ENCODE measurements at regions not wholly inside any gene's neighbourhood (a gene's known extent, or its start where the extent isn't known, plus 50 kb on each side); places are given as distances from the start of the nearest gene placed in this dataset.

DNA sequence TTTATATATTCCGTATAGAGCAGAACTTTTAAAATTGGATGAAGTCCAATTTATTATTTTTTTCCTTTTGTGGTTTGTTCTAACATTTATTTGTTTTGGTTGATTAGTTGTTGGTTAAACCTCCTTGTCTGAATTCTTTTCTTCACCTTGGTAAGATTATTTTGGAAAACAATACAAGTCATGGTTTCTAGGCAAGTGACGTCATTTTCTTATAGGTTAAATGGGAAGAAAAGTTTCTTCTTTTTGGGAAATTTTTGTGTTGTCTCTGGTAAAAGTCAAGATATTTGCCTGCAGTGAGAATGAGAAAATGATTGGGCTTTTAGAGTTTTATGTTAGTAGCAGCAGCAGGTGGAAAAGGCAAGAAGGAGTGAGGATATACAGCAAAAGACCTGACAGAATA, 197.9 kb downstream of the OTOR start:
- no peak for DNase-seq (ENCODE audit: low spot score)

DNA sequence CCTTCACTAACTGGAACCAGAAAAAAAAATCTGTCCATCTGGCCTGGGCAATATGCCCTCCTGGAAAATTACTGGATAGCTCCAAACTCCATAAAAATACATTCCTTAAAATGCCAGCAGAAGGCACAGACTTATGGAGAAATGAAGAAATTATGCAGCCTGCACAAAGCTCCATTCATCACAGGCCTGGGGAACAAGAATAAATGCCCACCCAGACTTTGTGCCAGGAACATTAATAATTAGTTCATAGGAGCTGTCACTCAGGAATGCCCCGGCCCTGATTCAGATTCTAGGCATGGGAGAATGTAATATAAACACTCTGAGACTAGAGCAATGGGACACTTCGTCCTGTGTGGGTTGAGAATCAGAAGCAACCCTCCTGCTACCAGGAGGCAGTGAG, 199.3 kb downstream of the OTOR start:
- DNase-seq (ENCODE audit: low spot score) = no peak

DNA sequence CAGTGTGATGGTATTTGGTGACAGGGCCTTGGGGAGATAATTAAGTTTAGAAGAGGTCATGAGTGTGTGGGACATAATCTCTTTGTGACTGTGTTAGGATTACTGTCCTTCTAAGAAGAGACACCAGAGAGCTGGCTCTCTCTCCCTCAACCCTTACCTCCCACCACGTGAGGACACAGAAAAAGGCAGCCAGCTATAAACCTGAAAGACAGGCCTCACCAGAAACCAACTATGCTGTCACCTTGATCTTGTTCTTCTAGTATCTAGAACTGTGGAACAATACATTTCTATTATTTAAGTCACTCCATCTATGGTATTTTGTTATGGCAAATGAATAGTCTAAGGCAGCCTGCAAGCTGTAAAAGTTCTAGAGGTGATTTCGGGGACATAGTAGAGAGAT, 203.7 kb downstream of the OTOR start:
- no peak for DNase-seq (ENCODE audit: low spot score)

DNA sequence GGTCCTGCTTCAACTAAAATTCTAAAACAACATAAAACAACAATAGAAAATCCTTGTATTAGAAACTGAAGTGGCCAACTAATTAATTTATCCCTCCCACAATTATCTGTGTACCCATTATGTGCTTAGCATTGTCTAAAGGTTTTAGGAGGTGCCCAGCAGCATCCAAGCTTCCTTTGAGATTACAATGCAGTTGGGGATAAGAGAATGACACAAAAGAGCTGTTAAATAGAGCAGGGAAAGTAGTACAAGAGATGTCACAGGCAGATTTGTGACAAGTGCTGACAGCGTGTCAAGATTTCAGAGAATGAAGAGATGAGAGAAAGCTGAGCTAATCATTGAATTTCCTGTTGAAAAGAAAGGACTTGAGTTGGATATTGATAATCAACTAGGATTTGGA, 204.8 kb downstream of the OTOR start:
- no peak for DNase-seq (ENCODE audit: low spot score)

DNA sequence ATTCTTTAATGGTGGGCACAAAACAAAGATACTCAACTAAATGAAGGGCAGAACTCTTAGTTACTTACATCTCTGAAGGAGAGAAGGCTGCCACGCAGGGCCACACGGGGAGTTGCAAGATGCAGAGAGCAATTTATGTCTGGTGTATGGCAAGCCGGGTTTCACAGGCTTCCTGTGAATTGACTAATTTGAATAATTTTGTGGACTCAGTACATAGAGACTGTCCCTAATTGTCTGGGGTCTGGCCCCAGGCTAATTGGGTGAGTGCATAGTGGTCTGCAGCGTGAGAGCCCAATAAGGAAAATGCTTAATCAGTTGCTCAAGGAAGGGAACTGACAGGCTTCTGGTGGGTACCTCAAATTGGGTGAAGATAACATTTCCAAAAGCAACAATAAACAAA, 205.7 kb downstream of the OTOR start:
- no peak for DNase-seq (ENCODE audit: low spot score)

DNA sequence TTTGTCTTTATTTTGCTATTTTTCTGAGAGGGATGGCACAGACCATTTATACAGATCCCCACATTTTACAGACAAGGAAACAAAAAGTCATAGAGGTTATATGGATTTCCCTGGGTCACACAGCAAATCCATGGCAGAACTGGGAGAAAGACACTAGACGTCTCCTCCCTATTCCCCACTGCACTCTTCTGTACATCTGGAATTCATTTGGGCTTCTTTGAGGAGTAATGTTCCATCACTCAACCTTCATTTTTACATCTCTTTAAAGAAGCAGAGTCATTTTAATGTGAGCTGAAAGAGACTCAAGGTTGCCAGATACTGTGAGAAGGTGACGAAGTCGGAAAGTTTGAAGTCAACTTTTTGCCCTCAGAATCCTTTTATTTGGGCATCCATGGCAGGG, 207.3 kb downstream of the OTOR start:
- no peak for DNase-seq (ENCODE audit: low spot score)

DNA sequence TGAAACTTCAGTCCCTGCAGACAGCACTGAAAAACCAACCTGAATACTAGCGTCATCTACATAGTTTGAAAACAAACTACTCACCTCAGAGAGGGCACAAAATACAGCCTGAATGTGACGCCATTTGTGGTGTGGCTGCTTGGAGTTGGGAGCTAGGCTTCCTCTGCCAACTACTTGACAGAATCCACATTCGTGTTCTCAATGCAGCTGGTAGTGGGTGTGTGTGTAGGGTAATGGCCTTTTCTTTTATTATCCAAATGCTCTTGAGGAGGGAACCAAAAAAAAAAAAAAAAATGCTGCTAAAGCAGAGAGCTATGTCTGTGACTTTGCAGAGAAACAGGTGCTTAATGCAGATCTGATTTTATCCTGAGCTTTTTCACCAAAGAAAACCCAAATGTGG, 207.8 kb downstream of the OTOR start:
- no peak for DNase-seq (ENCODE audit: low spot score)

DNA sequence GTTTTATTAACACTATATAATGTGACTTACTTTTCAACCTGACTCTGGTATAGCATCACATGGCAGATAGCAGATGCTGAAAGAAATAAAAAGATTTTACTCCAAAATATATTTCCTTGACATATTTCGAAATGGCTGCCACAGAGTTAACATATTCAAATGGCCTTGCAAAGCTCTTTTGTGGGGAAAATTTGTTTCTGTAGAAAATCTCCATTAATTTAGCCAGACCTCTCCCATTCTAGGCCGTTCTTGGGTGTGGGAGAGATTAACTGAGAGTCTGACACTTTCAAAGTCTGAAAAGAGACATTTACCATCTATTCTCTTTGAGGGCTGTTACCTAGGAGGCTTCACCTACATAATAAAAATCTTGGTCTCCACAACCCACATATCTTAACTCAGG, 217.2 kb downstream of the OTOR start:
- no peak for DNase-seq (ENCODE audit: low spot score)

DNA sequence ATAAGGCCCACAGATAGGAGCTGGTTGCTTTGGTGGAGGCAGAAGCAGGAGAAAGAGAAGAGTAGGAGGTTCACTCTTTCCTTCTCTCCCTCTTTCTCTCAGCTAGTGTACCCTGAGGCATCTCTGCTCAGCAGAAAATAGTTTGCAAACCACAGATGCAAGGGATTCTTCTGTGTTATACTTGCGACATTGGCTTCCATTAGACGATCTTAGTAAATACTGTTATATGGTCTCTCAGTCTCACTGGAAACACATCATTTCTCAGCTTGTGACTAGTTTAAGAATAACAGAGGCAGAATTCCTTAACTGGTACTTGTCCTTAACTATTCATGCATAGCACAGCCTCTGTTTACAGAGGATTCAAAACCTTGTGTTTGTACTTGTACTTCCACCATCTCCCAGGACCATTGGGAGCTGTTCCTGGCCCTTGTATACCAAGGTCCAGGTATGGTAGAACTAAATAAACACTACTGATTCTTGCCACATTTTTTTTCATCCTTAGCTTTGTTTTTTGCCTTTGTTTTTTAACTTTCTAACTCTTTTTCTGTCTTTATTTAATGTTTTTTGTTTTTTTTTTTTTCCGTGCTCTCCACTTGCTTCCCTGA, 218.2 kb downstream of the OTOR start:
- DNase-seq (ENCODE audit: low spot score) = no peak

DNA sequence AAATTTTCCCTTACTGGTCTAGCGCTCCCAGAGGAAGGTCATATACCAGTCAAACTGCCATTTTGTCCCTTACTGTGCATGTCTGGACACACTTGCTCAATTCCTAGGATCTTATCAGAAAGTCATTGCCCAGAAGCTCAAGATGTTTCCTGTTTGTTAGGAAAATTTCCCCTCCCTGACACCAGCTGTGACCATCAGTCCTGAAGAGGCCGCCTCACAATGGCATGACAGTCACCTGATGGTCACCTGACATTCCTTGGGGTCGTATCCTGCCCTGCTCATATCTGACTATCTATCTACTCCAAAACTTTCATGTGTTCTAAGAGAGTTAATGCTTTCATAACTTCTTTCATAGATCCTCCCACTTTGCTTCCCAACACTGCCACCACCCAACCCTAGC, 219.9 kb downstream of the OTOR start:
- DNase-seq (ENCODE audit: low spot score) = no peak

DNA sequence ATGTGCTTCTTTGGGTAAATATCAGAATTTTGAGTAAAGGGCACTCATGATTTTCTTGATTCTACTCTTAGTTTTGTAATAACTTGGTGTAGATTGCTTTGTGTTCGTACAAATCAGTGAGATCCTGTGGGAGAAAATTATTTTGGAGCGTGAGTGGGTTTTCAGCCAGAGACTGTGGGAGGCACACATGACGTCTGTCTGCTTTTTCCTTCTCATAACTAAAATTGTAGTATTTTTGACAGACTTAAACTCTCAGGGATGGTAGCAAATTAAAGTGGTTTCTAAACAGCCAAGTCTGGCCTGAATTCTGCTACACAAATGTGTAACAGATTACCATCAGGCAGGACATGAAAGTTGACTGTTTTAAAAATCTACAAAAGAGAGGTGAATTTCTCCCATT, 222.6 kb downstream of the OTOR start:
- DNase-seq (ENCODE audit: low spot score) = no peak

DNA sequence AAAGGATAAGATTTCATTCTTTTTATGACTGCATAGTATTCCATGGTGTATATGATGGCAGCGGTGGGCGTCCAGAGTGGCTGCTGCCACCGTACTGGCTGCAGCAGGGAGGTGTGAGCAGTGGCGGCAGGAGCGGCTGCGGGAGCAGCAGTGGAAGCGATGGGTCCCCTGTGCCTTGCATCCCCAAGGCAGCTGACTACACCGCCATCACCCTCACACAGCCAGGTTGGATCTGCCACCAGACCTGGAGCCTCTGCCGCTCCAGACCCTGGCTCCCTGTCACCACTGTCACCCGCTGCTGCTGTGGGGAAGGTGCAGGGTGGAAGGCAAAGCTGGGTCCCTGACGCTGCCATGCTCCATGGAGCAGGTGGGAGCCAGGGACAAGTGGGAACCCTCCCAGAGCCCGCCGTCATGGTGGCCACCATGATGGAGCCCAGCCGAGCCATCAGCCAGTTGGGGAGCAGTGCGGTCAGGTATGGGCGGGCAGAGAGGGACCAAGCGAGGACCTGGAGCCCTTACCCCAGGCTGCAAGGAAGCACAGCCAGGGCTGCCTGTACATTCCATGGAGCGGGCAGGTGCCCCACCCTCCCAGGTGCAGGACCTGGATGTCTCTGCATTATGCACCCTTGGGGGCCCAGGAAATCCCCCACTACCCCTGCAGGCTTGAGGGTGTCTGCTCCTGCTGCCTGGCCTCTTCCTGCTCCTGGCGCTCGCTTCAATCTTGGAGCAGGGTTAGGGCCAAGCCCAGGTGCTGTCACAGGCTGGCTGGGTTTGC, 226.1 kb downstream of the OTOR start:
- no peak for DNase-seq (ENCODE audit: low spot score)

DNA sequence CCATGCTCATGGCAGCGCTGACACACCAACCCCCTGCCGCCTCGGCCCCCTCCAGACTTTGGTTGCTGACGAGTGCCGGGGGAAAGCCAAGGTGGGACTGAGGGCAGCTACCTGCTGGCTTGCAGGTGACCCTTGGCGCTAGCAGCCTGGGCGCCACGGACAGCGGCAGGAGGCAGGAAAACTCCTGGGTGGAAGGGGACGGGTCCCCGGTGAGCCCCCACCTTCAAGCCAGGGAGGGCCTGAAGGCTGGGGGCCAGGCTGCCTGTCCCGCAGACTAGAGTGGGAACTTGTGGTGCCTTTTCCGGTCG, 226.7 kb downstream of the OTOR start:
- no peak for DNase-seq (ENCODE audit: low spot score)

DNA sequence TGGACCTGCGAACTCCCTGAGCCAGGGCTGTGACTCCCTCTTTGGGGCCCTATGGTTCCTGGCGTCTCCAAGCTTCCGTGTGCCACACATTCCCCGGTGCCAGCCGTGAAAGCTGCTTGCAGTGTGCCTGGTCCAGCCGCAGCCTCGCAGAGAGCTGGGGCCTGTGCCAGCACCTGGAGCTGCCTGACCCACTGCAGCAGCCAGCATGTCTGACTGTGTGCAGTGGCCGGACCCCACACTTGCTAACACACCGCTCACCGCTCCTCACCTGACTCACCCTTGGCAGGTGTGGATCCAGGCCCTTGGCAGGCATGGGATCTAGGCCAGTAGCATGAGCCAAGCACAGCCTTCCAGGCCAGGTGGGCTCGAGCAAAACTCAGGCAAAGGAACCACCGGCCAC, 227.5 kb downstream of the OTOR start:
- DNase-seq (ENCODE audit: low spot score) = no peak

DNA sequence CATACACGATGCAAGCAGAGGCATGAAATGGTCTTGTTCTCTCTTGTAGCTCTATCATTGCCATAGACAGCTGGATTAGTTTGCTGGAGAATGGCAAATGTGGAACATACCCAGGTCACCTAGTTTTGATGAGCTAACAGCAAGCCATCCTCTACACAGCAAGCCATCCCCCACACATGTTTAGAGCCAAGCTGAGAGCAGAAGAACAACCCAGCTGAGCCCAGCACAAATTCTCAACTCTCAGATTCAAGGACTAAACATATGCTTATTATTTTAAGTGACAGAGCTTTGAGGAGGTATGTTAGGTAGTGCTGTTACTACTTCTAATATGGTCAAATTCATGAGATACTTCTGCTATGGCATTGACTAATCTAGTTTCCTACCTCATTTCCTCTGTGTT, 230.3 kb downstream of the OTOR start:
- no peak for DNase-seq (ENCODE audit: low spot score)

DNA sequence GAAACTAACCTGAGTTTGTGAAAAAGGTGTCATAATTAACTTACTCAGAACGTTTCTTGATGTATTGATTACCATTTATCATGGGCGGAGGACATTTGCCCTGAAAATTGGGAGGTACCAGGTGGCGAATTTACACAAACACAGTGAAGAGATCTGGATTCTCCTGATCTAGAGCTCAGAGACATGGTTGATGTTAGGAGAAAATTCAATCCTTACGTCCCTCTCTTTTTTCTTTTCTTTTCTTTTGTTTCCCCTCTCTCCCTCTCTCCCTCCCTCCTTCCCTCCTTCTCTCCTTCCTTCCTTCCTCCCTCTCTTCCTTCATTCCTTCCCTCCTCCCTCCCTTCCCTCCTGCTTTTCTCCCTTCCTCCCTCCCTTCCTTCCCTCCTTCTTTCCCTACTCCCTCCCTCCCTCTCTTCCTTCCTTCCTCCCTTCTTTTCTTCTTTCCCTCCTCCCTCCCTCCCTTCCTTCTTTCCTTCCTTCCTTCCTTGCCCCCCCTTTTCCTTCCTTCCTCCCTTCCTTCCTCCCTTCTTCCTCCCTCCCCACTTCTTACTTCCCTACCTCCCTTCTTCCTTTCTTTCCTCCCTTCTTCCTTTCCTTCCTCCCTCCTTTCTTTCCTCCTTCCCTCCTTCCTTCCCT, 234.1 kb downstream of the OTOR start:
- no peak for DNase-seq (ENCODE audit: low spot score)

DNA sequence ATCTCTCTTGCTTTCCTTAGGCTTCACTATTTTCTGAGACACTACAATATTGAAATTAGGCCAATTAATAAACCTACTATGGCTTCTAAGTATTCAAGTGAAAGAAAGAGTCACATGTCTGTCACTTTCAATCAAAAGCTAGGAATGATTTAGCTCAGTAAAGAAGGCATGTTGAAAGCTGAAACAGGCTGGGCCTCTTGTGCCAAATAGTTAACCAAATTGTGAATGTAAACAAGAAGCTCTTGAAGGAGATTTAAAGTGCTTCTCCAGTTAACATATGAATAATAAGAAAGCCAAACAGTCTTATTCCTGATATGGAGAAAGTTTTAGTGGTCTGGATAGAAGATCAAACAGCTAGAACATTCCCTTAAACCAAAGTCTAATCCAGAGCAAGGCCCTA, 236.3 kb downstream of the OTOR start:
- no peak for DNase-seq (ENCODE audit: low spot score)

DNA sequence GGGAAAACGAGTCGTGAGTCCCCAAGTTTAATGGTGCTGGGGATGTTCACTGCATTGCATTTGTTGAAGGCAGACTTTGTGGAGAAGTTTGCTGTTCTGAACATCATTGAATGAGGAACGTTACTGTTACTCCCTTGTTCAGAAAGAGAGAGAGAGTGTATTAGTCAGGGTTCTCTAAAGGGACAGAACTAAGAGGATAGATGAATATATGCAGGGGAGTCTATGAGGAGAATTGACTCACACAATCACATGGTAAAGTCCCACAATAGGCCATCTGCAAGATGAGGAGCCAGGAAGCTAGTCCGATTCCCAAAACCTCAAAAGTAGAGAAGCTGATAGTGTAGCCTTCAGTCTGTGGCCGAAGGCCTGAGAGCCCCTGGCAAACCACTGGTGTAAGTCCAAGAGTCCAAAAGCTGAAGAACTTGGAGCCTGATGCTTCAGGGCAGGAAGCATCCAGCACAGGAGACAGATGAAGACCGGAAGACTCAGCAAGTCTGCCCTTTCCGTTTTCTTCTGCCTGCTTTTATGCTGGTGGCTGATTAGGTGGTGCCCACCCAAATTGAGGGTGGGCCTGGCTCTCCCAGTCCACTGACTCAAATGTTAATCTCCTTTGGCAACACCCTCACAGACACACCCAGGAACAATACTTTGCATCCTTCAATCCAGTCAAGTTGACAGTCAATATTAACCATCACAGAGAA, 223.5 kb upstream of the PCSK2 start:
- DNase-seq (ENCODE audit: low spot score) = no peak

DNA sequence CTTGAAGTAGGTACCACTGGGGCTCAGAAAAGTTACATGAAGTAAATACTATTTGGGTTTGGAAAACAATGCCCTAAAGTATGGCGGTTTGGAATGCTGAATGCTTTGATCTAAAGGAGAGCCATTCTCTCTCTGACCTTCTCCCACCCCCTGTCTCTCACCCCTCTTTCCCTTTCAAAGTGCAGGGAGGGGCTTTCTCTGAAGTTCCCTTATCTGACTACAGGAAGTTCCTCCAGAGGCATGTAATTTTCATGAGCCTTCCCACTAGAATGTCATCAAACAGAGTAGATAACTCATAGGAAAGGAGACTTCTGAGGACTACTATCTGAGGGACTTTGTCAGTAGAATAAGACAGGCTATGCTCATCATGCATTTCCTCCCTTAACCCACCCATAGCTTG, 216.7 kb upstream of the PCSK2 start:
- DNase-seq (ENCODE audit: low spot score) = no peak

DNA sequence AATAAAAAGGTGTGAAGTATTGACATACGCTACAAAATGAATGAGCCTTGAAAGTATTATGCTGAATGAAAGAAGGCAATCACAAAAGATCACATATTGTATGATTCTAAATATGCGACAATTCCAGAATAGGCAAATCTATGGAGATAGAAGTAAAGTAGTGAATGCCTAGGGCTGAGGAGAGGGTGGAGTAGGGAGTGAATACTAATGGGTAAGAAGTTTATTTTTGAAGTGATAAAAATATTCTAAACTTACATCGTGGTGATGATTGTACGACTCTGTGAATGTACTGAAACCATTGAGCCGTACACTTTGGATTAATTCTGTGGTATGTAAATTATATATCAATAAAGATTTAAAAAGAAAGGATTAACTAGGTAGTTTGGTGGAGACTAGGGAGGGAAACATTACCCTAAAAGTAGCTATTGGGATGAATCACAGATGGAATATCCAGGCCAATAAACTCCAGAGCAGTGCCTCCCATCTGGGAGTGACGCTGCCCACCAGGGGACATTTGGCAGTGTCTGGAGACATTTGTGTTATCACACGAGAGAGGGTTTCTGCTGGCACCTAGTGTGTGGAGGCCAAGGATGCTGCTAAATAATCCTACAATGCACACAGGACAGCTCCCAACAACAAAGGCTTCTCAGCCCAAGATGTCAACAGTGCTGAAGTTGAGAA, 214.2 kb upstream of the PCSK2 start:
- DNase-seq (ENCODE audit: low spot score) = no peak

DNA sequence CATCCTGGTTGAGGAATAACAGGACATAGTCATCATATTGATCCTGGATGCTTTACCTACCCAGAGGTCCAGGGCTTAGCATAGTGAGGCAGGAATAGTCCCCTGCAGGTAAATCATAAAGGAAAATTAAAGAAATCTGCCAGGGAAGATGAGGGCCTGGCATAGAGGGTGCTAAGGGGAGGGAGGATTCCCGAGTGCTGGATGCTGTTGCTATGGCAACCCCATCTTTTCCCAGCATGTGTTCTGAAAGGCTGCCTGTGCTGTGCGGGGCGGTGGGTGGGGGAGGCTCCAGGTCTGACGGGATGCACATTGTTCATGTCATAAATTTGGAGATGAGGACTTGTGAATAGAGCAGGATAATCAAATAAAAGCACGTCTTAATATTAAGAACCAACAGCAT, 212.6 kb upstream of the PCSK2 start:
- DNase-seq (ENCODE audit: low spot score) = no peak

DNA sequence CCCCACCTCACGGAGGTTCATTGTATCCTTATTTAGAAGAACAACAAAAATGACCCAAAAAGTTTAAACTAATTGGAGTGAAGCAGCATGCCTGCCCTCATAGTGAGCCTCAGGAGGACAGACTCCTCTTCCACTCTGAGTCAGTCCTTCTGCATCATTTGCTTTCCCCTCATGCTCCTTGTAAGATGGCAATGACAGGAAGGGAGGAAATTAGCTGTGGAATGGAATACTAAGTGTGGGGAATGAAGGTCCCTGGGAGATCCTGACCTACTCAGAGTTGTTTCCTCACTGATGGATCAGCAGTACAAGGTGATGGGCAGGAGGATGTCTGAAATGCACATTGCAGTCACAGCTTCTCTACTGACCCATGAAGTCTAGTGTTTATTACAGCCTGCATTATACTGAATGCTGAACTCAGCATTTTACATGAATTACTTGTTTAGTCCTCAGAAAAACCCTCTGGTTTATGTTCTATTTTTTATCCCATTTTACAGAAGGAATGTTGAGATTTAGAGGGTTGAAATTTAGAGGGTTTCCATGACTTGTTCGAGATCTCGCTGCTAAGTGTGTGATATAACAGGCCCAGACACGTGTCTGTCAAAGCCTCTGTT, 212.0 kb upstream of the PCSK2 start:
- no peak for DNase-seq (ENCODE audit: low spot score)

Measured in RKO (cell line).